ENCODE measurements at regions not wholly inside any gene's neighbourhood (a gene's known extent, or its start where the extent isn't known, plus 50 kb on each side); places are given as distances from the start of the nearest gene placed in this dataset.

GRCh38 chr20:56088375-56088774 is 83.1 kb upstream of the CBLN4 start:
- Histone ChIP-seq H3K79me2 (ENCODE audit: low read length) (no peaks in the 10 kb centered on the region), H3K4me2 (ENCODE audit: low read depth, low read length) (no peak overlapping the region), H3K4me1 (ENCODE audit: low read length) (no peaks in the 10 kb centered on the region), H2AFZ (ENCODE audit: low read length) (no peak overlapping the region), H4K20me1 (ENCODE audit: insufficient read depth, low read length) (no peaks in the 10 kb centered on the region), H3K9me2 (replicated peaks; ENCODE audit: insufficient read depth, low read length) (no peaks in the 10 kb centered on the region), H3K27me3 (replicated peaks; ENCODE audit: insufficient read depth, low read length) (no peaks in the 10 kb centered on the region), H3F3A (ENCODE audit: insufficient read depth, low read length) (no peaks in the 10 kb centered on the region), H3K36me3 (replicated peaks; ENCODE audit: insufficient read depth, low read length) (no peaks in the 10 kb centered on the region), H3K9ac (ENCODE audit: low read length) (no peak overlapping the region), H3K9me3 (replicated peaks; ENCODE audit: insufficient read depth, low read length) (no peaks in the 10 kb centered on the region), H3K4me3 (ENCODE audit: low read length) (no peak overlapping the region), H3K27ac (ENCODE audit: low read length) (no peak overlapping the region)
- DNase-seq = no peak
- TF ChIP-seq EZH2phosphoT487 (IDR thresholded peaks at IDR 0.05; ENCODE audit: low read length) = no peak
- TF ChIP-seq, protein P1, sequence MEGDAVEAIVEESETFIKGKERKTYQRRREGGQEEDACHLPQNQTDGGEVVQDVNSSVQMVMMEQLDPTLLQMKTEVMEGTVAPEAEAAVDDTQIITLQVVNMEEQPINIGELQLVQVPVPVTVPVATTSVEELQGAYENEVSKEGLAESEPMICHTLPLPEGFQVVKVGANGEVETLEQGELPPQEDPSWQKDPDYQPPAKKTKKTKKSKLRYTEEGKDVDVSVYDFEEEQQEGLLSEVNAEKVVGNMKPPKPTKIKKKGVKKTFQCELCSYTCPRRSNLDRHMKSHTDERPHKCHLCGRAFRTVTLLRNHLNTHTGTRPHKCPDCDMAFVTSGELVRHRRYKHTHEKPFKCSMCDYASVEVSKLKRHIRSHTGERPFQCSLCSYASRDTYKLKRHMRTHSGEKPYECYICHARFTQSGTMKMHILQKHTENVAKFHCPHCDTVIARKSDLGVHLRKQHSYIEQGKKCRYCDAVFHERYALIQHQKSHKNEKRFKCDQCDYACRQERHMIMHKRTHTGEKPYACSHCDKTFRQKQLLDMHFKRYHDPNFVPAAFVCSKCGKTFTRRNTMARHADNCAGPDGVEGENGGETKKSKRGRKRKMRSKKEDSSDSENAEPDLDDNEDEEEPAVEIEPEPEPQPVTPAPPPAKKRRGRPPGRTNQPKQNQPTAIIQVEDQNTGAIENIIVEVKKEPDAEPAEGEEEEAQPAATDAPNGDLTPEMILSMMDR (IDR thresholded peaks at IDR 0.05; ENCODE audit: low read length) = no peak
- no peak for TF ChIP-seq EZH2 (optimal IDR thresholded peaks at IDR 0.05; ENCODE audit: low read depth, low read length)

- Histone ChIP-seq H3F3A (ENCODE audit: insufficient read depth, low read length) (no peaks in the 10 kb centered on the region), H3K4me2 (ENCODE audit: low read depth, low read length) (no peak overlapping the region), H3K4me1 (ENCODE audit: low read length) (no peaks in the 10 kb centered on the region), H3K9me3 (replicated peaks; ENCODE audit: insufficient read depth, low read length) (no peaks in the 10 kb centered on the region), H3K79me2 (ENCODE audit: low read length) (no peaks in the 10 kb centered on the region), H3K9me2 (replicated peaks; ENCODE audit: insufficient read depth, low read length) (no peaks in the 10 kb centered on the region), H2AFZ (ENCODE audit: low read length) (no peak overlapping the region), H3K4me3 (ENCODE audit: low read length) (no peak overlapping the region), H3K27ac (ENCODE audit: low read length) (no peak overlapping the region), H3K27me3 (replicated peaks; ENCODE audit: insufficient read depth, low read length) (no peaks in the 10 kb centered on the region), H4K20me1 (ENCODE audit: insufficient read depth, low read length) (no peaks in the 10 kb centered on the region), H3K9ac (ENCODE audit: low read length) (no peak overlapping the region), H3K36me3 (replicated peaks; ENCODE audit: insufficient read depth, low read length) (no peaks in the 10 kb centered on the region)
- DNase-seq = no peak
- TF ChIP-seq EZH2 (optimal IDR thresholded peaks at IDR 0.05; ENCODE audit: low read depth, low read length) (no peak), EZH2phosphoT487 (IDR thresholded peaks at IDR 0.05; ENCODE audit: low read length) (no peak)
- TF ChIP-seq, protein P1 (IDR thresholded peaks at IDR 0.05; ENCODE audit: low read length) = no peak
Measured at GRCh38 chr20:56091628-56092234, 86.4 kb upstream of the CBLN4 start.

- Histone ChIP-seq H3K9me2 (replicated peaks; ENCODE audit: insufficient read depth, low read length) (no peaks in the 10 kb centered on the region), H3K36me3 (replicated peaks; ENCODE audit: insufficient read depth, low read length) (no peaks in the 10 kb centered on the region), H3K4me3 (ENCODE audit: low read length) (no peak overlapping the region), H3K79me2 (ENCODE audit: low read length) (no peaks in the 10 kb centered on the region), H3F3A (ENCODE audit: insufficient read depth, low read length) (no peaks in the 10 kb centered on the region), H3K9ac (ENCODE audit: low read length) (no peak overlapping the region), H2AFZ (ENCODE audit: low read length) (no peak overlapping the region), H3K27ac (ENCODE audit: low read length) (no peak overlapping the region), H3K27me3 (replicated peaks; ENCODE audit: insufficient read depth, low read length) (no peaks in the 10 kb centered on the region), H3K4me1 (ENCODE audit: low read length) (no peaks in the 10 kb centered on the region), H3K4me2 (ENCODE audit: low read depth, low read length) (no peak overlapping the region), H4K20me1 (ENCODE audit: insufficient read depth, low read length) (no peaks in the 10 kb centered on the region), H3K9me3 (replicated peaks; ENCODE audit: insufficient read depth, low read length) (no peaks in the 10 kb centered on the region)
- TF ChIP-seq, protein P1 (IDR thresholded peaks at IDR 0.05; ENCODE audit: low read length) = no peak
- TF ChIP-seq EZH2 (optimal IDR thresholded peaks at IDR 0.05; ENCODE audit: low read depth, low read length) (no peak), EZH2phosphoT487 (IDR thresholded peaks at IDR 0.05; ENCODE audit: low read length) (no peak)
- no peak for DNase-seq
Measured at GRCh38 chr20:56094228-56094627, 88.9 kb upstream of the CBLN4 start.
